Colonic mucosa (tissue), 4 donors: ENCODE measurements at regions not wholly inside any gene's neighbourhood (a gene's known extent, or its start where the extent isn't known, plus 50 kb on each side); places are given as distances from the start of the nearest gene placed in this dataset.
"Not testable (repeated sequence)": the region's sequence is repeated elsewhere in the genome, so short reads cannot be mapped to it uniquely, and the experiment has no call there.

Source experiments
- DNase-seq: peaks from one replicate; pipeline ENCODE4 v3.0.0-alpha.2; 2020
- H3K27ac ChIP-seq: fragments of 200-600 bp; one replicate; pipeline ENCODE4 v1.8.0; 2021
- H3K27me3 ChIP-seq: fragments of 200-600 bp; one replicate; pipeline ENCODE4 v1.8.0; 2021
- H3K36me3 ChIP-seq: fragments of 200-600 bp; one replicate; pipeline ENCODE4 v1.8.0; 2021
- H3K4me1 ChIP-seq: fragments of 200-600 bp; one replicate; pipeline ENCODE4 v1.8.0; 2021; ENCODE audit warnings: mild to moderate bottlenecking
- H3K4me3 ChIP-seq: fragments of 200-600 bp; one replicate; pipeline ENCODE4 v1.8.0; 2021
- H3K9ac ChIP-seq, 2 donors: one replicate each; pipeline ENCODE4 v1.7.0; 2013; ENCODE audit warnings: control low read depth in 2 of 2, low read depth in 2 of 2, low read length in 2 of 2
- H3K9me3 ChIP-seq: fragments of 200-600 bp; one replicate; pipeline ENCODE4 v1.8.0; 2021
- intact Hi-C: fragments of 100-400 bp; cut with DNase I; formaldehyde crosslinking; loops from one replicate; pipeline ENCODE4 v1.14.1; 2022
- TF ChIP-seq, protein P1 (sequence below): fragments of 200-600 bp; IDR thresholded peaks from one replicate; pipeline ENCODE4 v1.8.0; 2022; ENCODE audit warnings: antibody characterized with exemption, mild to moderate bottlenecking
- donor health status: healthy.
- donor health status: DM: no; HTN: no; CAD: no.
- donor health status: DM: no; HTN: no; CAD: no.

- Histone ChIP-seq H3K9ac (no peak overlapping the region), H3K27ac (no peak overlapping the region), H3K4me3 (no peak overlapping the region), H3K9me3 (no peaks in the 10 kb centered on the region), H3K4me1 (no peaks in the 10 kb centered on the region), H3K36me3 (no peaks in the 10 kb centered on the region), H3K27me3 (no peaks in the 10 kb centered on the region)
- intact Hi-C loops = no loop called here
- DNase-seq = peak; percentile 29
- TF ChIP-seq, protein P1, sequence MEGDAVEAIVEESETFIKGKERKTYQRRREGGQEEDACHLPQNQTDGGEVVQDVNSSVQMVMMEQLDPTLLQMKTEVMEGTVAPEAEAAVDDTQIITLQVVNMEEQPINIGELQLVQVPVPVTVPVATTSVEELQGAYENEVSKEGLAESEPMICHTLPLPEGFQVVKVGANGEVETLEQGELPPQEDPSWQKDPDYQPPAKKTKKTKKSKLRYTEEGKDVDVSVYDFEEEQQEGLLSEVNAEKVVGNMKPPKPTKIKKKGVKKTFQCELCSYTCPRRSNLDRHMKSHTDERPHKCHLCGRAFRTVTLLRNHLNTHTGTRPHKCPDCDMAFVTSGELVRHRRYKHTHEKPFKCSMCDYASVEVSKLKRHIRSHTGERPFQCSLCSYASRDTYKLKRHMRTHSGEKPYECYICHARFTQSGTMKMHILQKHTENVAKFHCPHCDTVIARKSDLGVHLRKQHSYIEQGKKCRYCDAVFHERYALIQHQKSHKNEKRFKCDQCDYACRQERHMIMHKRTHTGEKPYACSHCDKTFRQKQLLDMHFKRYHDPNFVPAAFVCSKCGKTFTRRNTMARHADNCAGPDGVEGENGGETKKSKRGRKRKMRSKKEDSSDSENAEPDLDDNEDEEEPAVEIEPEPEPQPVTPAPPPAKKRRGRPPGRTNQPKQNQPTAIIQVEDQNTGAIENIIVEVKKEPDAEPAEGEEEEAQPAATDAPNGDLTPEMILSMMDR = no peak
These were observed 186.0 kb upstream of the FAM241A start for GRCh38 chr4:111959222-111959621.

DNA sequence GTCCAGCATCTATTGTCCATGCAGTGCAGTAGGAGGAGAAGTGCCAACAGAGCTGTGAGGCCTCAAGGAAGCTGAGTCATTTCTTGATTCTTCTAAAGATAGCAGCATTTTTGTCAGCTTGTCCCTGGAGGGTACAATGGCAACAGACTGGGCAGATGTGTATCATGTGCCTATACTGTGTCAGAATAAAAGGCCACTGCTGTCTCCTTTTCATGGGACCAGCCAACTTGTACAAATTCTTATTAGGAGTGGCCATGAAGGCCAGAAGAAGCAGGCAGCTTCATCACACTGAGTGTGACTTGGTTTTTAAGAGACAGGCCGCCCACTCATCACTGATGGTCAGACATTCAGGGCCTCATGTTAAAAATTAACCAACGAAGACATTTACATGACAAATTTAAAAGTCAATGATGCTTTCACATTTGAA, 185.0 kb upstream of the FAM241A start:
- TF ChIP-seq, protein P1 = no peak
- no peak for DNase-seq
- H3K4me1 ChIP-seq = no peaks in the 10 kb centered on the region
- H3K9ac ChIP-seq = no peak overlapping the region
- no peaks in the 10 kb centered on the region for H3K27me3 ChIP-seq
- H3K36me3 ChIP-seq = no peaks in the 10 kb centered on the region
- intact Hi-C loops = no loop called here
- H3K27ac ChIP-seq = no peak overlapping the region
- H3K9me3 ChIP-seq = no peaks in the 10 kb centered on the region
- no peak overlapping the region for H3K4me3 ChIP-seq

DNA sequence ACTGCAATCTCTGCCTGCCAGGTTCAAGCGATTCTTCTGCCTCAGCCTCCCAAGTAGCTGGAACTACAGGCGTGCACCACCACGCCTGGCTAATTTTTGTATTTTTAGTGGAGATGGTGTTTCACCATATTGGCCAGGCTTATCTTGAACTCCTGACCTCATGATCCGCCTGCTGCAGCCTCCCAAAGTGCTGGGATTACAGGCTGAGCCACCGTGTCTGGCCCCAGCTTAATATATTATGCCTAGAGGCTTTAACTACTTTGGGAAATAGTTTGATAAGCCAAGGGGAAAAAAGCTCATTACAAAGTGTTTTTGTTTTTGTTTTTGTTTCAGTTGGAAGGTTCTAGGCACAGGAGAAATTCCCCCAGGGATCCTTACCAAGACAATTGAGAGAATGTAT, 184.2 kb upstream of the FAM241A start:
- H3K4me1 ChIP-seq, H3K27me3 ChIP-seq, DNase-seq, H3K9me3 ChIP-seq, intact Hi-C loops, H3K9ac ChIP-seq, H3K4me3 ChIP-seq, H3K36me3 ChIP-seq, H3K27ac ChIP-seq: not testable (repeated sequence)

GRCh38 chr4:111961809-111962208, 183.4 kb upstream of the FAM241A start:
- Histone ChIP-seq H3K4me3 (no peak overlapping the region), H3K9ac (no peak overlapping the region), H3K27me3 (no peaks in the 10 kb centered on the region), H3K36me3 (no peaks in the 10 kb centered on the region), H3K9me3 (no peaks in the 10 kb centered on the region), H3K27ac (no peak overlapping the region), H3K4me1 (no peaks in the 10 kb centered on the region)
- intact Hi-C loops = no loop called here
- TF ChIP-seq, protein P1 = no peak
- no peak for DNase-seq

DNA sequence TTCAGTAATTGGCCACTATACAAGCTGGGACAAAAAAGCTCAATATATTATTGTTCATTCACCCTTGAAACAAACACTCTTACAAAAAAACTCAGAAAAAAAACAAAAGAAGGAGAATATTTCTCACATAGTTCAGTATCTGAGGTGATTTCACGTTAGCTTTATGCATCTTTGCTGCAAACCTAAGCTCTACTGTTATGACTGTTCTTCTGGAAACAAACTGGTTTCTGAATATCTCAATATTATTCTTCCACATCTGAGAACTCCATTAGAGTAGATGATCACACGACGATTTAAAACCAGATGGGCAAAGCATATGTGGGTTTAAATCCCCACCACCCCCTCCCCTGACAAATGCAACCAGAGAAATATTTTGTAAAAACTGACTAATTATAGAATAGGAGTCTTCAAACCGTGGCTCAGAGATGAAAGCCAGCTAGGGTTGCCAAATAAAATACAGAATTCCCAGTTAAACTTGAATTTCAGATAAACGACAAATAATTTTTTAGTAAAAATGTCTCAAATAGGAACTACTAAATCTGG, 182.0 kb upstream of the FAM241A start:
- TF ChIP-seq, protein P1 = no peak
- Histone ChIP-seq H3K9ac (no peak overlapping the region), H3K27me3 (no peaks in the 10 kb centered on the region), H3K27ac (no peak overlapping the region), H3K4me1 (no peaks in the 10 kb centered on the region), H3K36me3 (no peaks in the 10 kb centered on the region), H3K9me3 (no peaks in the 10 kb centered on the region), H3K4me3 (no peak overlapping the region)
- DNase-seq = no peak
- intact Hi-C loops = no loop called here

- H3K36me3 ChIP-seq = no peaks in the 10 kb centered on the region
- H3K27ac ChIP-seq = peak overlapping the region; percentile 55
- no peaks in the 10 kb centered on the region for H3K9me3 ChIP-seq
- no peak overlapping the region for H3K4me3 ChIP-seq
- H3K9ac ChIP-seq = no peak overlapping the region
- H3K4me1 ChIP-seq = no peaks in the 10 kb centered on the region
- intact Hi-C loops = no loop called here
- DNase-seq = peak; percentile 52
- TF ChIP-seq, protein P1 = no peak
- H3K27me3 ChIP-seq = no peaks in the 10 kb centered on the region
These were observed 167.8 kb upstream of the FAM241A start for GRCh38 chr4:111977419-111977965.
